GM23338 (cell line): ENCODE measurements at regions not wholly inside any gene's neighbourhood (a gene's known extent, or its start where the extent isn't known, plus 50 kb on each side); places are given as distances from the start of the nearest gene placed in this dataset.

ENCODE experiments used
- ATAC-seq: fragments of 200-7000 bp; cut with Tn5 transposase; 3 replicates; pipeline ENCODE4 v1.9.1; 2020
- DNase-seq: peaks from one replicate; pipeline ENCODE4 v3.0.0-alpha.2; 2015; ENCODE audit warnings: low spot score
- H2AFZ ChIP-seq: fragments of 200-600 bp; sonication (generic); 2 replicates; pipeline ENCODE4 v1.8.0; 2016; ENCODE audit warnings: antibody characterized with exemption, mild to moderate bottlenecking, moderate library complexity
- H3F3A ChIP-seq: fragments of 200-600 bp; sonication (generic); replicated peaks from 2 replicates; pipeline ENCODE4 v1.8.0; 2017; ENCODE audit warnings: antibody characterized with exemption, mixed run types, low read depth
- H3K27ac ChIP-seq: fragments of 200-600 bp; sonication (generic); 2 replicates; pipeline ENCODE4 v1.6.1; 2016; ENCODE audit warnings: low read depth
- H3K27me3 ChIP-seq: fragments of 200-600 bp; sonication (generic); 2 replicates; pipeline ENCODE4 v1.8.0; 2016; ENCODE audit warnings: mild to moderate bottlenecking, mixed run types, moderate library complexity; ENCODE audit not compliant: insufficient read depth
- H3K36me3 ChIP-seq: fragments of 200-600 bp; sonication (generic); 2 replicates; pipeline ENCODE4 v1.8.0; 2016; ENCODE audit warnings: mild to moderate bottlenecking; ENCODE audit not compliant: insufficient read depth
- H3K4me1 ChIP-seq: fragments of 200-600 bp; sonication (generic); 2 replicates; pipeline ENCODE4 v1.8.0; 2016; ENCODE audit warnings: mild to moderate bottlenecking, moderate library complexity; ENCODE audit not compliant: insufficient read depth
- H3K4me2 ChIP-seq: fragments of 200-600 bp; sonication (generic); 2 replicates; pipeline ENCODE4 v1.7.1; 2017; ENCODE audit warnings: mixed run types
- H3K4me3 ChIP-seq: fragments of 200-600 bp; sonication (generic); 2 replicates; pipeline ENCODE4 v1.6.1; 2016; ENCODE audit warnings: mixed run types
- H3K79me2 ChIP-seq: fragments of 200-600 bp; sonication (generic); replicated peaks from 2 replicates; pipeline ENCODE4 v1.8.0; 2017; ENCODE audit warnings: mild to moderate bottlenecking; ENCODE audit not compliant: insufficient read depth
- H3K9me2 ChIP-seq: fragments of 200-600 bp; sonication (generic); 2 replicates; pipeline ENCODE4 v1.8.0; 2017; ENCODE audit not compliant: insufficient read depth
- H4K20me1 ChIP-seq: fragments of 200-600 bp; sonication (generic); replicated peaks from 2 replicates; pipeline ENCODE4 v1.8.0; 2017; ENCODE audit warnings: mild to moderate bottlenecking; ENCODE audit not compliant: insufficient read depth
- H3K27ac Mint-ChIP-seq: 2 replicates; pipeline ENCODE4 v1.8.0; 2020; ENCODE audit warnings: inconsistent platforms, mild to moderate bottlenecking, moderate library complexity, mixed read lengths
- H3K27me3 Mint-ChIP-seq: 3 replicates; pipeline ENCODE4 v1.8.0; 2022; ENCODE audit warnings: low read depth, mild to moderate bottlenecking, moderate library complexity, mixed read lengths, inconsistent platforms; ENCODE audit not compliant: insufficient read depth, poor library complexity
- H3K36me3 Mint-ChIP-seq: 3 replicates; pipeline ENCODE4 v1.8.0; 2021; ENCODE audit warnings: low read depth, mild to moderate bottlenecking, inconsistent platforms, moderate library complexity, mixed read lengths
- H3K4me1 Mint-ChIP-seq: 3 replicates; pipeline ENCODE4 v1.8.0; 2020; ENCODE audit warnings: mild to moderate bottlenecking, inconsistent platforms, mixed read lengths
- H3K4me3 Mint-ChIP-seq: 3 replicates; pipeline ENCODE4 v1.8.0; 2021; ENCODE audit warnings: moderate library complexity, mild to moderate bottlenecking, inconsistent platforms, mixed read lengths
- H3K9me3 Mint-ChIP-seq: 3 replicates; pipeline ENCODE4 v1.8.0; 2020; ENCODE audit warnings: moderate library complexity, mild to moderate bottlenecking, inconsistent platforms, mixed read lengths
- CTCF ChIP-seq, 2 experiments: fragments of 200-600 bp in 1 of 2; sonication (generic) in 1 of 2; conservative IDR thresholded peaks; 2 replicates each; pipeline versions ENCODE4 v1.5.1 to v1.6.1; 2016 to 2017; ENCODE audit warnings: antibody characterized with exemption in 2 of 2, low read depth in 2 of 2, mild to moderate bottlenecking in 2 of 2, moderate library complexity in 1 of 2
- ETS1 ChIP-seq: IDR thresholded peaks from 2 replicates; pipeline ENCODE4 v1.6.1; 2016; ENCODE audit warnings: antibody characterized with exemption
- EZH2 ChIP-seq: fragments of 200-600 bp; sonication (generic); IDR thresholded peaks from one replicate; pipeline ENCODE4 v1.8.0; 2017; ENCODE audit warnings: antibody characterized with exemption, mild to moderate bottlenecking, low read depth; ENCODE audit not compliant: unreplicated experiment
- NANOG ChIP-seq: IDR thresholded peaks from 2 replicates; pipeline ENCODE4 v1.6.1; 2016; ENCODE audit warnings: antibody characterized with exemption, borderline replicate concordance
- REST ChIP-seq: IDR thresholded peaks from one replicate; pipeline ENCODE4 v1.6.1; 2018; ENCODE audit warnings: antibody characterized with exemption; ENCODE audit not compliant: unreplicated experiment
- ZNF114 ChIP-seq: fragments of 250-450 bp; sonication (Bioruptor Pico); IDR thresholded peaks from 2 replicates; pipeline ENCODE4 v1.5.0; 2020; ENCODE audit warnings: mild to moderate bottlenecking, moderate library complexity
- ZNF331 ChIP-seq: fragments of 250-450 bp; sonication (Bioruptor Pico); IDR thresholded peaks from 2 replicates; pipeline ENCODE4 v1.5.0; 2020; ENCODE audit warnings: low read depth, mild to moderate bottlenecking, moderate library complexity
- ZNF462 ChIP-seq: fragments of 250-450 bp; sonication (Bioruptor Pico); IDR thresholded peaks from 2 replicates; pipeline ENCODE4 v1.5.0; 2020; ENCODE audit warnings: mild to moderate bottlenecking, moderate library complexity

- TF ChIP-seq REST (no peak), ZNF331 (CRISPR knock-in tag) (no peak), ETS1 (no peak), ZNF114 (no peak), NANOG (no peak), EZH2 (no peak)
Measured at GRCh38 chr2:84251651-84252302, 207.3 kb downstream of the SUCLG1 start (continued).

- Histone ChIP-seq H3K4me1 (no peaks in the 10 kb centered on the region), H2AFZ (no peak overlapping the region), H3K9me2 (peaks cover 3% of the 10 kb centered on the region), H3F3A (no peaks in the 10 kb centered on the region), H3K79me2 (no peaks in the 10 kb centered on the region), H3K4me3 (no peak overlapping the region), H3K4me2 (no peak overlapping the region), H4K20me1 (no peaks in the 10 kb centered on the region), H3K27ac (no peak overlapping the region), H3K36me3 (no peaks in the 10 kb centered on the region), H3K27me3 (no peaks in the 10 kb centered on the region)
- Mint-ChIP-seq H3K9me3 (no peaks in the 10 kb centered on the region; the same call in 2 of the 3 replicates), H3K4me3 (no peak overlapping the region), H3K27ac (no peak overlapping the region), H3K4me1 (peaks cover 8% of the 10 kb centered on the region), H3K36me3 (no peaks in the 10 kb centered on the region), H3K27me3 (no peaks in the 10 kb centered on the region)
- ATAC-seq (no peak), DNase-seq (no peak)
- no peak for TF ChIP-seq REST
- no peak for TF ChIP-seq ZNF462 (CRISPR knock-in tag)
- no peak for TF ChIP-seq CTCF (conservative IDR thresholded peaks at IDR 0.05; ENCODE audit: low read depth in 2 of 2)
- TF ChIP-seq ZNF114 = no peak
Measured at GRCh38 chr2:84249140-84249539, 209.9 kb downstream of the SUCLG1 start.
